ENCODE measurements at regions not wholly inside any gene's neighbourhood (a gene's known extent, or its start where the extent isn't known, plus 50 kb on each side); places are given as distances from the start of the nearest gene placed in this dataset.

DNA sequence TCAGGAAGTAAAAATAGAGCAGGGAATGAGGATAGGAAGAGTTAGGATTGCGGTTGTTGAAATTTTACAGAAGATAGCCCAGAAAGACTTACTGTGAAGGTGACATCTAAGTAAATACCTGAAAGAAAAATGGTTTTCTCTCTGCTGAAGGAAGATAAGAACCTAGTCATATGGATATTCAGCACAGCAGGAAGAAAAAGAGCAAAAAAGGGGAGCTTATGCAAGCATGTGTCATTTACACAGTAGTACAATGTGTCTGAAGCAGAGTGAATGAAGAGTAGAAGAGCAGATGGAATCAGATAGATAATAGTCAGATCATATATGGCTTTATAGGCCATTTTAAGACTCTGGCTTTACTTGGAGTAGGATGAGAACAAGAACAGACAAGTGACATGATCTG, 126.9 kb upstream of the TENT5D start:
- no peak for TF ChIP-seq CTCF (conservative IDR thresholded peaks at IDR 0.05; ENCODE audit: low read depth, low read length)
- no peak for TF ChIP-seq MAZ (IDR thresholded peaks at IDR 0.05; ENCODE audit: borderline replicate concordance, low read depth, low read length)
- no peak for TF ChIP-seq FOS (IDR thresholded peaks at IDR 0.05; ENCODE audit: low read depth, low read length)
